ENCODE measurements at regions not wholly inside any gene's neighbourhood (a gene's known extent, or its start where the extent isn't known, plus 50 kb on each side); places are given as distances from the start of the nearest gene placed in this dataset.
"Not testable (repeated sequence)": the region's sequence is repeated elsewhere in the genome, so short reads cannot be mapped to it uniquely, and the experiment has no call there.

DNA sequence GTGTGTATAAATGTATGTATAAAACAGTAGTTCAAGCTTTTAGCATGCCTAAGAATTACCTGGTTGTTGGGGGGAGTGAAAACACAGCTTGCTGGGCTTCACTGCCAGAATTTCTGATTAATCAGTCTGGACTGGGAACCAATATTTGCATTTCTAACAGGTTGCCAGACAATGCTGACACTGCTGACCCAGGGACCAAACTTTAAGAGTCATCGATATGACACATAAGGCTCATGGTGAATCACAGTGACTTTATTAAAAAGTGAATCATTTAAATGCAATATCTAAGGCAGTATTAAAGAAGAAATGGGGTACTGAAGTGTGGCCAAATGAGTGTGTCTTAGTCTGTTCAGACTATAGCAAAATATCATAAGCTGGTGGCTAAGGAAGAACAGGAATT, 195.9 kb upstream of the DTNA start:
- Histone ChIP-seq H3K27ac (no peak overlapping the region), H3K4me3 (ENCODE audit: low read depth, low read length) (no peak overlapping the region), H3K36me3 (no peaks in the 10 kb centered on the region), H3K27me3 (ENCODE audit: insufficient read depth, low read depth, severe bottlenecking) (no peaks in the 10 kb centered on the region), H3K9me3 (ENCODE audit: severe bottlenecking) (peaks cover 5% of the 10 kb centered on the region)
- TF ChIP-seq, protein P1, sequence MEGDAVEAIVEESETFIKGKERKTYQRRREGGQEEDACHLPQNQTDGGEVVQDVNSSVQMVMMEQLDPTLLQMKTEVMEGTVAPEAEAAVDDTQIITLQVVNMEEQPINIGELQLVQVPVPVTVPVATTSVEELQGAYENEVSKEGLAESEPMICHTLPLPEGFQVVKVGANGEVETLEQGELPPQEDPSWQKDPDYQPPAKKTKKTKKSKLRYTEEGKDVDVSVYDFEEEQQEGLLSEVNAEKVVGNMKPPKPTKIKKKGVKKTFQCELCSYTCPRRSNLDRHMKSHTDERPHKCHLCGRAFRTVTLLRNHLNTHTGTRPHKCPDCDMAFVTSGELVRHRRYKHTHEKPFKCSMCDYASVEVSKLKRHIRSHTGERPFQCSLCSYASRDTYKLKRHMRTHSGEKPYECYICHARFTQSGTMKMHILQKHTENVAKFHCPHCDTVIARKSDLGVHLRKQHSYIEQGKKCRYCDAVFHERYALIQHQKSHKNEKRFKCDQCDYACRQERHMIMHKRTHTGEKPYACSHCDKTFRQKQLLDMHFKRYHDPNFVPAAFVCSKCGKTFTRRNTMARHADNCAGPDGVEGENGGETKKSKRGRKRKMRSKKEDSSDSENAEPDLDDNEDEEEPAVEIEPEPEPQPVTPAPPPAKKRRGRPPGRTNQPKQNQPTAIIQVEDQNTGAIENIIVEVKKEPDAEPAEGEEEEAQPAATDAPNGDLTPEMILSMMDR (IDR thresholded peaks at IDR 0.05; ENCODE audit: low read depth, low read length) = no peak
- no peak for DNase-seq

DNA sequence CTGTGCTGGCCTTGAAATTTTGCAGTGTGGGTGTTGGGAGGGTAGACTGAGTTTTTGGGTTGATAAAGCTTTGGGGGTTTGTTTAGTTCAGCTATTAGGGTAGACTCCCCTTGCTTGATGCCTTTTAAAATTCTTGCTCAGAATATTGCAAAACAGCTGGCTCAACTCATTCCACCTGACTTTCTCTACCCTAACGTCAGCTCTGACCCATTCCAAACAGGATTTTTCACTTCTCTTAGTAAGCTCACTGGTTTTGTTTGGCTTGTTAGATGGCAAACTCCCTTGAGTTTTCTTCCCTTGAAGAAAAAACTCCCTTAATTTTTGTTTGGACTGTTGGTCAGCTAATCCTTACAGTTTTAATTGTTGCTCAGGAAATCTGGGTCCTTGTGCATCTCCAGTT, 195.1 kb upstream of the DTNA start:
- TF ChIP-seq, protein P1 (IDR thresholded peaks at IDR 0.05; ENCODE audit: low read depth, low read length) = no peak
- no peaks in the 10 kb centered on the region for H3K27me3 ChIP-seq (ENCODE audit: insufficient read depth, low read depth, severe bottlenecking)
- H3K9me3 ChIP-seq (ENCODE audit: severe bottlenecking) = peaks cover 5% of the 10 kb centered on the region
- no peak overlapping the region for H3K4me3 ChIP-seq (ENCODE audit: low read depth, low read length)
- no peak for DNase-seq
- no peaks in the 10 kb centered on the region for H3K36me3 ChIP-seq
- H3K27ac ChIP-seq = no peak overlapping the region

DNA sequence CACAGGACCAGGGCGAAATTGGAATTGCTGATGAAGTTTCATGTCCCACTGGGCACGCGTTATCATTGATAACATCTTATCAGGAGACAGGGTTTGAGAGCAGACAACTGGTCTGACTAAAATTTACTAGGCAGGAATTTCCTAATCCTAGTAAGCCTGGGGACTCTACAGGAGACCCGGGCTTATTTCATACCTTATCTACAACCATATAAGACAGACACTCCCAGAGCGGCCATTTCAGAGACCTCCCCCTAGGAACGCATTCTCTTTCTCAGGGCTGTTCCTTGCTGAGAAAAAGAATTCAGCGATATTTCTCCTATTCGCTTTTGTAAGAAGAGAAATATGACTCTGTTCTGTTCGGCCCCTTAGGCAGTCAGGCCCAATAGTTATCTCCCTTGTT, 193.7 kb upstream of the DTNA start:
- DNase-seq; H3K9me3 ChIP-seq (ENCODE audit: severe bottlenecking); H3K27ac ChIP-seq; H3K27me3 ChIP-seq (ENCODE audit: insufficient read depth, low read depth, severe bottlenecking); H3K36me3 ChIP-seq; H3K4me3 ChIP-seq (ENCODE audit: low read depth, low read length): not testable (repeated sequence)

DNA sequence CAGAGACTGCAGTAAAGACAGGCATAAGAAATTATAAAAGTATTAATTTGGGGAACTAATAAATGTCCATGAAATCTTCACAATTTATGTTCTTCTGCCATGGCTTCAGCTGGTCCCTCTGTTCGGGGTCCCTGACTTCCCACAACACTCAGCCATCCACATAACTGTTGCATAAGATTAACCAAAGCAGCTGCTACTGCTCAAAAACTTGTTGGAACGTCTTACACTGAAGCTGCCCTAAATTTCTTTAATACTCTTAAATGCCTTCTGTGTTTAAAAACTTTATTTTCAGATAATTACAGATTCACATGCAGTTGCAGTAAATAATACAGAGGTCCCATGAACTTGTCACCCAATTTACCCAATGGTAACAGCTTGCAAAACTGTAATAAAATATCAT, 193.1 kb upstream of the DTNA start:
- not testable (repeated sequence) for H3K36me3 ChIP-seq; H3K4me3 ChIP-seq (ENCODE audit: low read depth, low read length); DNase-seq; H3K9me3 ChIP-seq (ENCODE audit: severe bottlenecking); H3K27ac ChIP-seq; H3K27me3 ChIP-seq (ENCODE audit: insufficient read depth, low read depth, severe bottlenecking)

DNA sequence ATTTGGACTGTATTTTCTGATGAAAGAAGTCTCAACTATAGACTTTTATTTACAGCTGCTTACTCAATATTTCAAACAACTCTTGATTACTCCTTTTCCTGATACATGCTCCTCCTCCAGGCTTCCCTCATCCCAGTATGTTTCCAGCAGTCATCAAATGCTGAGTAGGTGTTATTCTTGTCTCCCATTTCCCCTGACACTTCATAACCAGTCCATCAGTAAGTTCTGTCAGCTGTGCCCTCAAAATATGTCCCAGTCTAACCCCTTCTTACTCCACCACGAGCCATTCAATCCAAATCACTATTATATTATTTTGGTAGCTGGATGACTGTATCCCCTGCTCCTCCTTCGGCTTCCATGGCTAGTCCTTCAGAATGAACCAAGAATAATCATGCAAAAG, 189.1 kb upstream of the DTNA start:
- H3K27me3 ChIP-seq (ENCODE audit: insufficient read depth, low read depth, severe bottlenecking) = no peaks in the 10 kb centered on the region
- no peak for DNase-seq
- peaks cover 2% of the 10 kb centered on the region for H3K9me3 ChIP-seq (ENCODE audit: severe bottlenecking)
- H3K27ac ChIP-seq = no peak overlapping the region
- H3K36me3 ChIP-seq = no peaks in the 10 kb centered on the region
- TF ChIP-seq, protein P1 (IDR thresholded peaks at IDR 0.05; ENCODE audit: low read depth, low read length) = no peak
- no peak overlapping the region for H3K4me3 ChIP-seq (ENCODE audit: low read depth, low read length)

DNA sequence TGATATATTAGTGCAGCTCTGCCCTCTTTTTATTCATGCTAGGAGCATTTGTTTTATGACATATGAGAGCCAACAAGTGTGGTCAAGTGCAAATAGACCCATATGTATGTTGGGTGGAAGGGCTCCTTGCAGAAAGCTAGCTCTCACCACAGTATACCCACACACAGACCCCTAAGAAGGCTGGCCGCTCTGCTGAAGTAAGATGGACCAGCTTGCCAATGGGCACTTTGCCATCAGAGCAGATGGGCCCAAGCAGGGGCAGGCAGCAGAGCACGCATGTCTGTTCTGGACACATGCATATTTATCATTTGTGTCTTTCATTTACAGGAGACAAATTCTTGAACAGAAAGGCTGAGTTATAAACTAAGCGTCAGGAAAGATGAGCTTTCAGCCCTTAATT, 187.5 kb upstream of the DTNA start:
- TF ChIP-seq, protein P1 (IDR thresholded peaks at IDR 0.05; ENCODE audit: low read depth, low read length) = no peak
- no peak overlapping the region for H3K4me3 ChIP-seq (ENCODE audit: low read depth, low read length)
- H3K27me3 ChIP-seq (ENCODE audit: insufficient read depth, low read depth, severe bottlenecking) = no peaks in the 10 kb centered on the region
- no peak overlapping the region for H3K27ac ChIP-seq
- H3K9me3 ChIP-seq (ENCODE audit: severe bottlenecking) = no peaks in the 10 kb centered on the region
- no peaks in the 10 kb centered on the region for H3K36me3 ChIP-seq
- DNase-seq = no peak

DNA sequence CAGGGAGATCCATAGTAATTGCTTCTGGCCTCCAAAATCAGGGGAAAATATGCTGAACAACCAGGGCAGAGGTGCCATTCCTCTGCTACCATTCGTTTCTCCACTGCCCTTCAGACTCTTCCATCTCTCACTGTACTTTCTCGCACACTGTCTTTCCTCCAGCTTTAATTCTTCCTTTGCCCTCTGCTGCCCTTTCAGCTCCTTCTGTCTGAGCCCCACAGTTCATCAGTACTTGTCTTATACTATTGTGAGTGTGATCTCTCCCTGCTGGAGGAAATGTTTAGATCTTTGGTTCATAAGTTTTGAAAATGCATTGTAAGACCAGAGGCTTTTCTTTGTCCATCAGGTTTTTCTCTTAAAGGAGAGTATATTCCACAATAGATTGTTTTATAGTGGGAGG, 184.9 kb upstream of the DTNA start:
- Histone ChIP-seq H3K9me3 (ENCODE audit: severe bottlenecking) (no peaks in the 10 kb centered on the region), H3K4me3 (ENCODE audit: low read depth, low read length) (no peak overlapping the region), H3K27me3 (ENCODE audit: insufficient read depth, low read depth, severe bottlenecking) (peaks cover 2% of the 10 kb centered on the region), H3K36me3 (no peaks in the 10 kb centered on the region), H3K27ac (no peak overlapping the region)
- TF ChIP-seq, protein P1 (IDR thresholded peaks at IDR 0.05; ENCODE audit: low read depth, low read length) = no peak
- DNase-seq = no peak
